ENCODE measurements at regions not wholly inside any gene's neighbourhood (a gene's known extent, or its start where the extent isn't known, plus 50 kb on each side); places are given as distances from the start of the nearest gene placed in this dataset.

DNA sequence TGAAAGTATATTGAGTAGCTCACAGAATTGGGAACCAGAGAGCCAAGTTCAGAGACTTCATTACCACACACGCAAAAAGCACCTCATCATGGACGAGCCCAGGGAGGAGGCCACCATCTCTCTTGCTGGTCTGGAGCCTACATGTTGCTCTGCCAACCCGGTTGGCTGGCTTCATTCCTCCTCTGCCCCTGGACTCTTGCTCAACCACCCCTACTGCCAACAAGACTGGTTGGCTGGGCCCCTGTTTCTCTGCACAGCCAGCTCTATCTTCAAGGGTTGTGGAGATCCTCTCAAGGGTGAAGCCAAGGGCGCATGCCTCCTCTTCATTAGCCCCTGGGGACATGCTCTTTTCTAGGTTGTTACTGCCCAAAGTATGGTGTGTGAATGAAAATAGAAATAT lies 142.7 kb downstream of the JCAD start:
- H3K9me3 Mint-ChIP-seq: no peaks in the 10 kb centered on the region
- H3K4me1 Mint-ChIP-seq: no peaks in the 10 kb centered on the region
- DNase-seq (ENCODE audit: low spot score in 2 of 2) (no peak), ATAC-seq (no peak)
- H3K36me3 Mint-ChIP-seq: no peaks in the 10 kb centered on the region
- H3K4me3 Mint-ChIP-seq: no peak overlapping the region
- no peak overlapping the region for H3K27ac Mint-ChIP-seq

DNA sequence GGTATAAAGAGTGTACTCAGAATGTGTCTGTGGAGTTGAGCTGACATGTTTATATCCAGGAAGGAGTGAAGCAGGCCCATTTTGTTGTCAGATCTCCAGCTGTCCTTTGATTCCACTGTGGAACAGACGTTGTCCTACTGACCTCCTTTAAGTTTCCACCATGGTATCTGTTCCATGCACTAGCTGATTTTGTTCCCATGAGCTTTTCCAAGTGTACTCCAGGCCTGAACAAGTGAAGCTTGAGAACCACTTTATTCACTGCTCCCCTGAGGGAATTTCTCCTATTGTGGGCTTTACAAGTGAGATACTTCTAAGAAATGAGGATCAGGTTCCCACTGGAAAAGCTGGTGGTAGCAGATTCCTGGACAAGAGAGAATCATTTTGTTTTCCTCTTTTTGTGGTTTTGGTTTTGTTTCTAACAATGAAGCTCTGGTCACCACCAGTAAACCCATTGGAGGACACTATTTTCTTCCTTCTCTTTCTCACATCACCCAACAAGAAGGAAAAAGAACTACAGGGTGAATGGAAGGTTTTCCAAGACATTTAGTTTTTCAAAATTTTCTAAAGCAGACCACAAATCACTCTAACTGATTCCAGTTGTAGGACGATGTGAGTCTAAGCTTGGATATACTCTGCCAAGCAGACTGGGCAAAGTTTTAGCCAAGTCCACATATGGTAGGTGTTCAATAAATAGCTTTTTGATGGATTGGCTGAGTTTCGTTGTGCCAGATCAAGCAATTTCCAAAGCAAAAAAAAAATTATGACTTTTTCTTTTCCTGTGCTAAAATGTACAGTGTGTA lies 144.2 kb downstream of the JCAD start:
- DNase-seq (ENCODE audit: low spot score in 2 of 2) (no peak), ATAC-seq (no peak)
- H3K9me3 Mint-ChIP-seq: no peaks in the 10 kb centered on the region
- no peaks in the 10 kb centered on the region for H3K4me1 Mint-ChIP-seq
- H3K36me3 Mint-ChIP-seq: no peaks in the 10 kb centered on the region
- H3K27ac Mint-ChIP-seq: no peak overlapping the region
- no peak overlapping the region for H3K4me3 Mint-ChIP-seq

DNA sequence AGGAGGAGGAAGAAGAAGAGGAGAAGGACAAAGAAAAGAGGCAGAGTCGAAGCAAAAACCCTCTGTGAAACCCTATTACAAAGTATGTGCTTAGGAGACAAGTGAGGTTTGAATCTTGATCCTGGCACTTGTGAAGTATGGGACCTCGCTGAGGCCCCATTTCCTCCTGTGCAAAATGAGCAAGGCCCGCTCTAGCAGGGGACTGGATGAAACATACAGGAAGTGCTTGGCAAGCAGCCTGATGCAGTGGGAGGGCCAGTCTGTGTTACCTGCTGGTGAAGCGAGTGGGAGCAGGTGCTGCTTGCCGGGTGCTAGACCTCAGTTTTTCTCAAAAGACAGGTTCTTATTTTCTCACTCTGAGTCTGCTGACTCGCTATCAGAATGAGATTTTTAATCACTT lies 150.4 kb downstream of the JCAD start:
- no peak for DNase-seq (ENCODE audit: low spot score in 2 of 2)
- Mint-ChIP-seq H3K27ac (no peak overlapping the region), H3K9me3 (no peaks in the 10 kb centered on the region), H3K4me3 (no peak overlapping the region), H3K36me3 (no peaks in the 10 kb centered on the region), H3K4me1 (peaks cover 8% of the 10 kb centered on the region)
- ATAC-seq: peak; percentile 72

DNA sequence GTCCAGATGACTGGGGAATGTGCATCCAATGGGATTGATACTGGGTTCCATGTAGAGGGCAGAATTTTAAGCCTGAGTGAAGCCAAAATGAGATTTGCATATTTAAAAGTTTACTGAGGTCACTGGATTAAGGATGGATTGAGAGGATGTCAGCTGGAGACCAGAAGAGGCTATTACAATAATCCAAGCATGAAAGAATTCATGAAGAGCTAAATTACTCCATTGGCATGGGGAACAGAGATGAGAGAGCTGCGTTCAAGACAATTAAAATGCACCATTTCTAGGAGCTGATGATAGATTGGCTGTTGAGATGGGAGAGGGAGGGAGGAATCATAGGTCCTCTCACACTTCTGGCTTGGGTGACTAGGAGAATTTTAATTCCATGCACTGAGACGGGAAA lies 158.5 kb downstream of the JCAD start:
- Mint-ChIP-seq H3K36me3 (no peaks in the 10 kb centered on the region), H3K27ac (no peak overlapping the region), H3K4me3 (no peak overlapping the region), H3K9me3 (no peaks in the 10 kb centered on the region), H3K4me1 (no peaks in the 10 kb centered on the region)
- DNase-seq (ENCODE audit: low spot score in 2 of 2): no peak
- ATAC-seq: no peak

DNA sequence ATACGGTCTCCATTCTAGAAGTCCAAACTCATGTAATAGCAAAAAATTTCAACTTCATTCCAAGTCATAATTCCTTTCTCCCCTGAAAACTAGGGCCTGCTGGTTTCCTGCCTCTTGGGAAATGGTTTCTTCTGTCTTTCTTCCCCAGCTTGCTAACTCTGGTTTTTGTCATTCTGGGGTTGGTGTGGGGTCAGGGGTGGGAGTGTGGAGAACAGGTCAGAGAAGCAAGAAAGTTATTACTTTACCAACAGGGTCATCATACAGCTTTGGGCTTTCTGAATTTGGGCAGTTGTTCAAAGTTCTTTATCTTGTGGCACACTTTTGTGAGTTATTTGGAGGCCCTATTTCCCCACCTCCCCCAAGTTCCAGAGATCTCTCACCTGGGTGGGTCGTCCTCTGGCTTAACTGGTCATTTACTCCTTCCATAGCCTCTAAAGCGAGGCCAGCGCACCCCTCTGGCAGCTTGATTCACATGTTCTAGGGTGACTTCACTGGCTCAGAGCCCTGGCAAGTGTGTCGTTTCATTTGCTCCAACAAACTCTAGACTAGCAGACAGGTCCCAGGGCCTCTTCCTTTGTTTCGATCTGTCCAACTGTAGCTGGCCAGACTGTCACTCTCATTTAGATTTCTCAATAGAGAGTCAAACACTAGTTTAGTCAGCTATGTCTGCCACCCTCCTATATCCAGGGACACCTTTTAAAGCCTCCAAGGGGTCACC lies 161.2 kb downstream of the JCAD start:
- no peaks in the 10 kb centered on the region for H3K4me1 Mint-ChIP-seq
- H3K4me3 Mint-ChIP-seq: no peak overlapping the region
- ATAC-seq (no peak), DNase-seq (ENCODE audit: low spot score in 2 of 2) (no peak)
- H3K27ac Mint-ChIP-seq: no peak overlapping the region
- no peaks in the 10 kb centered on the region for H3K36me3 Mint-ChIP-seq
- H3K9me3 Mint-ChIP-seq: no peaks in the 10 kb centered on the region

DNA sequence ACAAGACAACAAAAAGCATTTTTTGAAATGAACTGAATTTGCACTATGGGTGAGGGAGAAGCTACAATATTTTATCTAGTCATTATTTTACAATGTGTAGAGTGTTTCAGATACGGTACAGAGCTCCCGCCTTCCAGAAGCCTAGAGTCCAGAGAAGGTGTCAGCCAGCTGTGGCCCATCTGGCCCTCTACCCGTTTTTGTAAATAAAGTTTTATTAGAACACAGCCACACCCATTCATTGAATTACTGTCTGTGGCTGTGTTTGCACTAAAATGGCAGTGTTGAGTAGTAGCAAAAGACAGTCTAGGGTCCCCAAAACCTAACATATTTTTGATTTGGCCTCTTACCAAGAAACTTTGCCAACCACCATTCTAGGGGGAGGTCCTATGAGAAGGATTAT lies 162.0 kb downstream of the JCAD start:
- Mint-ChIP-seq H3K4me1 (no peaks in the 10 kb centered on the region), H3K4me3 (no peak overlapping the region)
- no peak for ATAC-seq

DNA sequence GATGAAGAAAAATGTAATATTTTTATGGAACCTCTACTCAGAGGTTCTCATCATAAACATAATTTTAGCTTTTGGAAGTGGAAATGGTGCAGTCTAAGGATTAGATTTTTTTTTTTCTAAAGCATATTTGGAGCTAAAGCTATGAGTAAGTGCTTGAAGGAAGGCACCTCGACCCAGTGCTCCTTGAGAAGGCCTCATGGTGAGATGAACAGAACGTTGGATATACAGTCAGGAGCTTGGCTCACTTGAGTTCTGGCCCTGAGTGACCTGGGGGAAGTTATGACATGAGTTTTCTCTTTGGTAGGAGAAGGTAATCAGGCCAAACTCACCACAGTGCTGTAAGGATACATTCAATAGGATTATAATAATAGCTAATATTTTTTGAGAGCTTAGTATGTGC lies 163.3 kb downstream of the JCAD start:
- Mint-ChIP-seq H3K4me3 (no peak overlapping the region), H3K9me3 (no peaks in the 10 kb centered on the region)
- DNase-seq (ENCODE audit: low spot score in 2 of 2): no peak

More for the DNA sequence above, 162.0 kb downstream of the JCAD start:
- DNase-seq (ENCODE audit: low spot score in 2 of 2): no peak
- Mint-ChIP-seq H3K27ac (no peak overlapping the region), H3K36me3 (no peaks in the 10 kb centered on the region), H3K9me3 (no peaks in the 10 kb centered on the region)

DNA sequence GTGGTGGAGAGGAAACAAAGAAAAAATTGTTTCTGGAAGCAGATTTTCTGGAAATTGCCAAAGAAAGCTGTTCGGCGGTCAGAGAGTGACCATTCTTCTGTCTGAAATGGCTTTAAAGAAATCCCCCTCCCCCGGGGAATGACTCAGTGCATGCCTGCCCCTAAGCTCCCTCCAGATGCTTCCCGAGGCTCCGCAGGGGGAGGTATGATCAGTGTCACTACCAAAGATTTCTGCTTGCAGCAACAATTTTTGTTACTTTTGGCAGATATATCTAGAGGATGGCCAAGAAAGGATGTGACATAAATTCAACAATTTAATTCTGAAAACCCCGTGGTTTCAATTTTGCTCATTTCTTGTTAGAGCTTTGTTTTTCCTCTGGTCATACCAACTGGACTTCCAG lies 163.9 kb downstream of the JCAD start:
- DNase-seq (ENCODE audit: low spot score in 2 of 2) (no peak), ATAC-seq (no peak)
- no peak overlapping the region for H3K27ac Mint-ChIP-seq
- no peaks in the 10 kb centered on the region for H3K4me1 Mint-ChIP-seq
- no peaks in the 10 kb centered on the region for H3K36me3 Mint-ChIP-seq
- H3K9me3 Mint-ChIP-seq: no peaks in the 10 kb centered on the region
- no peak overlapping the region for H3K4me3 Mint-ChIP-seq

More for the DNA sequence above, 163.3 kb downstream of the JCAD start:
- Mint-ChIP-seq H3K4me1 (no peaks in the 10 kb centered on the region), H3K27ac (no peak overlapping the region), H3K36me3 (no peaks in the 10 kb centered on the region)
- ATAC-seq: no peak

DNA sequence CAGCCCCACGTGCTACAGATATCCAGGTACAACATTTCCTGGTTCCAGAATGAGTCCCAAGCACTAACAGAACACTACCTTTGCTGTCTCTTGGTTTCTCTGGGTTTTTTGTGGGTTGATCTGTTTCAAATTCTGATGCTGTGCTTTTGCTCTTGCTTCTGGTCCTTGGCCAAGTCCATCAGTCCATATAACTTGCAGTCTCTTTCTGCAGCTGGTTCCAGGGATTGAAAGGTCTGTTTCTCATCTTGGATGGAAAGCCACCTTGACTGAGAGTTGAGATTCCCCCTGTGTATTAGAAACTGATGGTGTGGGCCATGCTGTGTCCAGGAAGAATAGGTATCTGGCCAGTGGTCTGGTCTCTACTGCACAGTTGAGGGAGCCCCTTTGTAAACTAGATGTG lies 171.1 kb downstream of the JCAD start:
- H3K27ac Mint-ChIP-seq: no peak overlapping the region
- H3K9me3 Mint-ChIP-seq: no peaks in the 10 kb centered on the region

DNA sequence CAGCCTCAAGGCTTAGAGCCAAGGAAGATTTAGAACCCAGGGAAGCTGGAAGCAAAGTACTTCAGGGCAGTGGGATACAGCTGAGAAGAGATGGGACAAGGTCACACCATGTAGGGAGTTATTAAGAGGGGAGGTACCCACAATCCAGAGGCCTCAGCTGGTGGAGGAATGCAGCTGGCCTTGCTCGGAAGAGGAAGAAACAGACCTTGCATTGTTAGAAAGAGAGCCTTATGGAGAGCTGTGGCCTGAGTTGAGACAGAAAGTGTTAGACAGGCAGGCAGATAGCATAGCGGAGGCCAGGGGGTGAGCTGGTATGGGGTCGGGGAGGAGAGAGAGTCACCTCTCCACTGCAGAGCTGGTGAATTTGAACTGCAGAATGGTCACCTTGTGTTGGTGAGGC lies 173.1 kb downstream of the JCAD start:
- ATAC-seq: peak; percentile 19
- Mint-ChIP-seq H3K27ac (no peak overlapping the region), H3K36me3 (no peaks in the 10 kb centered on the region), H3K4me1 (no peaks in the 10 kb centered on the region), H3K9me3 (no peaks in the 10 kb centered on the region), H3K4me3 (no peak overlapping the region)
- DNase-seq (ENCODE audit: low spot score in 2 of 2): no peak

More for the DNA sequence above, 171.1 kb downstream of the JCAD start:
- H3K36me3 Mint-ChIP-seq: no peaks in the 10 kb centered on the region
- no peak overlapping the region for H3K4me3 Mint-ChIP-seq
- no peak for DNase-seq (ENCODE audit: low spot score in 2 of 2)
- no peak for ATAC-seq
- H3K4me1 Mint-ChIP-seq: no peaks in the 10 kb centered on the region

DNA sequence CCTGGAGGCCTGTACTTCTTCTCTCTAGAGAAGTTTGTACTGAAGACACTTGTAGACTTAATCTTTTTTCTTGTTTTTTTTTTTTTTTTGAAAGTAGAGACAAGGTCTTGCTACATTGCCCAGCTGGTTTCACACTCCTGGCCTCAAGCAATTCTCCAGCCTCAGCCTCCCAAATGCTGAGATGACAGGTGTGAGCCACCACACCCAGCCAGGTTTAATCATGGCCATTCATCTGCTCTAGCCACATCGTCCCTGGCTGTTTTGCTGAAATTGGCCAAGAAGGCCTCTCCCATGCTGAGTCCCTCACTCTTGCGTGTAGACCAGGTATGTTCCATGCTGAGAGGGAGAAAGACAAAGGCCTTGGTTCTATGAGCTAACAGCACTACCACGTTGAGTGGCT lies 176.2 kb downstream of the JCAD start:
- Mint-ChIP-seq H3K27ac (no peak overlapping the region), H3K4me1 (no peaks in the 10 kb centered on the region), H3K9me3 (no peaks in the 10 kb centered on the region), H3K36me3 (no peaks in the 10 kb centered on the region), H3K4me3 (no peak overlapping the region)
- ATAC-seq (no peak), DNase-seq (ENCODE audit: low spot score in 2 of 2) (no peak)

DNA sequence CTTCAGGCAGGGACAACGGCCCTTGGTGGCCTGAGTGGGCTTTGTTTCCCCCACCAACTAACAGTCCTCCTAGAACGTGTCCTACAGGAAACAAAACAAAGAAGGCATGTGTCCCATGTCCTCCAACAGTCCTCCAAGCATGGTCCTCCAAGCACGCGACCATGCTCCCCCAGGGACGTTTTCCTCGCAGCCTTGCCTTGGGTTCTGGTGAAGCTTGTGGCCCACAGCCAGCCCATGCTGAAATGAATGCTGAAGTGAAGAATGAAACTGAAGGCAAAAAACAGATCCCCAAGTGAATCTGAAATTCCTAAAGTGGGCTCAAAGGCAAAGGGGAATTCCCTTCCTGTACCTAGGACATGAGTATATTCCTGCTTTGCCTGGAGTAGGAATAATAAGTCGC lies 176.6 kb downstream of the JCAD start:
- Mint-ChIP-seq H3K27ac (no peak overlapping the region), H3K4me1 (no peaks in the 10 kb centered on the region), H3K36me3 (no peaks in the 10 kb centered on the region), H3K9me3 (no peaks in the 10 kb centered on the region), H3K4me3 (no peak overlapping the region)
- DNase-seq (ENCODE audit: low spot score in 2 of 2): no peak
- ATAC-seq: no peak

DNA sequence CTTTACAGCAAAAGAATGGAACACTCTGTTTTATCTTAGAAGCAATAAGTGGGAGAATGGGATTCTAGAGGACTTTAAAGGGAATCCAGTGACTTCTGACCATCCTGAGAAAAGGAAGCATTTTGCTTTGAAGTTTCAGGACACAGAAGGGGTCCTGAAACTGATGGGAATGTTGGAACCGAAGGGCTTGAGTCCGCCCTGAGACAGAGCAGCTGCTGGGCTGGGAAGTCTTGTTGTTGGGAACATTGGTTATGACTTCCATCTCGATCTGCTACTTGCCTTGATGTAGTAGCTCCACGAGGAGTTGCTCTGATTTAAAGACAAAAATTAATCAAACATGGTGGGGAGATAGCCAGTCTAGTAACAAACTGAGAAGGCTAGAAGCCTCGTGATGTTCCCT lies 177.6 kb downstream of the JCAD start:
- ATAC-seq: no peak
- Mint-ChIP-seq H3K36me3 (no peaks in the 10 kb centered on the region), H3K9me3 (no peaks in the 10 kb centered on the region), H3K27ac (no peak overlapping the region), H3K4me3 (no peak overlapping the region), H3K4me1 (no peaks in the 10 kb centered on the region)
- DNase-seq (ENCODE audit: low spot score in 2 of 2): no peak

DNA sequence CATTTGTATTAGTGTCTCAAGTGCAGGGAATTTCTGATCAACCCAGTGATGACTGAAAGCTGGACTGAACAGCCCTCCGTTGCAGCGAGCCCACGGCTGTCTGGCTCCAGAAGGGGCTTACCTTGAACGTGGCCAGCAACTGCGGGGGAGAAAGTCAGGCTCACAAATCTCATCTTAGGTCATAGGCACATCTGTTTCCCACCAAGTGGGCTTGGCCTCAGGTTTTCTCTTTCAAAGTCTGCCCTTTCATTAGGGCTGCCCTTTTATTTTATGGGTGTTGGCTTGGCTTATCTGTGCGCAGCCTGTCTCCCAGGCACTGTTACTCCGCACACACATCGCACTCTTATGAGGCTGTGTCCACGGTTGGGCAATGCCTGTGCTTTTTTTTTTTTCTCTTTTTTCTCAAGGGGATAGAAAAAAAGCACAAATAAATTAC lies 178.0 kb downstream of the JCAD start:
- no peak for ATAC-seq

DNA sequence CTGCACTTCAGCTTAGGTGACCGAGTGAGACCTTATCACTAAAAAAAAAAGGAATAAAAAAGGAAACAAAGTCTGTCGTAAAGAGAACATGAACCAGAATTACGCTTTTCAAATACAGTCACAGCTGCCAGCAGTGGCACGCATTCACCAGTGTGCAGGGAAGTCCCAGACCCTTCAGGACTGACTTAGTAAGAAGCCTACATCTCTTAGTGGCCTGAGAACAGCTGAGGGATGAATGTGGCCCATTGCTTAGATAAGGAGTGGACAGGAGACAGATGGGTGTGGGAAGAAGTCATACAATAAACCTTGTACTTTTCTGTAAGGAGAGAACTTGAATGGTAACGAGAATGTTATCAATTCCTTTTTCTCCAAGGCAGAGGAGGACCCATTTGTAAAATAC lies 178.5 kb downstream of the JCAD start:
- Mint-ChIP-seq H3K9me3 (no peaks in the 10 kb centered on the region), H3K4me3 (no peak overlapping the region), H3K27ac (no peak overlapping the region), H3K4me1 (no peaks in the 10 kb centered on the region), H3K36me3 (no peaks in the 10 kb centered on the region)
- ATAC-seq (no peak), DNase-seq (ENCODE audit: low spot score in 2 of 2) (no peak)

More for the DNA sequence above, 178.0 kb downstream of the JCAD start:
- Mint-ChIP-seq H3K9me3 (no peaks in the 10 kb centered on the region), H3K4me1 (no peaks in the 10 kb centered on the region), H3K36me3 (no peaks in the 10 kb centered on the region), H3K4me3 (no peak overlapping the region), H3K27ac (no peak overlapping the region)
- no peak for DNase-seq (ENCODE audit: low spot score in 2 of 2)

DNA sequence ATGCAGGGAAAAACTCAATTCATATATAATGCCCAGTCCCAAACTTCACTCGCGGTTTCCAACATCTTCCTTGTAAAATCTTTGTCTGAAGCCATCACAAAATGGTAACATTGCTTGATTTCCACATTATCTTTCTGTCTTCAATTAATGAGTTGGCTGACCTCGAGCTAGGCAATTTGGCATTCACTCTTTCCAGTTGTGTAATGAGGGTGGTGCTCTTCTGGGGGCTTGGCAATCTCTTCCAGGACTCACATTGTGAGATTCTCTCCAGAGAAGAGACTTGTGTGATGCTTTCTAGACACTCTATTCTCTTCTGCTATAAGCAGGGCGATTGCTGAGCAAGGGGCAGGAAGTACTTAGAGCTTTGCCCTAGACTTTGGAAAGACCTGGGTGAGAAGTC lies 179.5 kb downstream of the JCAD start:
- ATAC-seq: no peak

More for the DNA sequence above, 179.5 kb downstream of the JCAD start:
- no peak overlapping the region for H3K27ac Mint-ChIP-seq
- DNase-seq (ENCODE audit: low spot score in 2 of 2): no peak
- H3K4me3 Mint-ChIP-seq: no peak overlapping the region
- H3K9me3 Mint-ChIP-seq: no peaks in the 10 kb centered on the region
- no peaks in the 10 kb centered on the region for H3K4me1 Mint-ChIP-seq
- no peaks in the 10 kb centered on the region for H3K36me3 Mint-ChIP-seq
